ENCODE measurements at regions not wholly inside any gene's neighbourhood (a gene's known extent, or its start where the extent isn't known, plus 50 kb on each side); places are given as distances from the start of the nearest gene placed in this dataset.

DNA sequence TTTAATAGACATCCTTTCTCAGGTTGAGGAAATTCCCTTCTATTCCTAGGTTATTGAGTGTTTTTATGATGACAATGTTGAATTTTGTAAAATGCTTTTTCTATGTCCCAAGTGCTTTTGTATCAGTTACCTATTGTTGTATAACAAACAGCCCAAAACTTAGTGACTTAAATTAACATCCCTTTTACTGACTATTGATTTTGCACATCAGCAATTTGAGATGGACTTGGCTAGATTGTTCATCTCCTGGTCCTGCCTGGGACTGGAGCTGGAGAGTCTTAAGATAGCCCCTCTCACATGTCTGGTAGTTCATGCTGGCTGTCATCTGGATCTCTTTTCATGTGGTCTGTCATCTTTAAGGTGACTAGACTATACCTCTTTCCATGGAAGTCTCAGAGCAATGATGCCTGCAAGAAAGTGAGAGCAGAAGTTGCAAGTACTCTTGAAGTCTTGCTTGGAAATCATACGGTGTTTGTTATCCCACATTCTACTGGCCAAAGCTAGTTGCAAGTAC, 132.6 kb downstream of the RPAP3 start:
- ChIA-PET POLR2A (no interaction called here), CTCF (no interaction called here)
- Histone ChIP-seq H3K27ac (ENCODE audit: low read depth in 1 of 2, low read length in 2 of 2) (no peak overlapping the region), H3K9me3 (ENCODE audit: control insufficient read depth in 1 of 2, insufficient read depth in 1 of 2, low read length in 2 of 2) (no peaks in the 10 kb centered on the region), H3K27me3 (ENCODE audit: control insufficient read depth in 1 of 2, insufficient read depth in 2 of 2, low read length in 2 of 2) (no peaks in the 10 kb centered on the region), H3K36me3 (ENCODE audit: insufficient read depth, low read length) (no peaks in the 10 kb centered on the region), H3K4me3 (ENCODE audit: low read length) (no peak overlapping the region), H3K4me1 (ENCODE audit: insufficient read depth, low read length) (no peaks in the 10 kb centered on the region)
- no peak for DNase-seq
- Mint-ChIP-seq H3K4me1 (ENCODE audit: low read depth) (no peaks in the 10 kb centered on the region), H3K9me3 (no peaks in the 10 kb centered on the region), H3K36me3 (ENCODE audit: low read depth) (no peaks in the 10 kb centered on the region), H3K27me3 (no peaks in the 10 kb centered on the region), H3K4me3 (no peak overlapping the region), H3K27ac (no peak overlapping the region)
- no peak for ATAC-seq (ENCODE audit: poor library complexity)
- intact Hi-C loops (cut with DNase I, micrococcal nuclease), result no loop called here
- TF ChIP-seq, protein P1, sequence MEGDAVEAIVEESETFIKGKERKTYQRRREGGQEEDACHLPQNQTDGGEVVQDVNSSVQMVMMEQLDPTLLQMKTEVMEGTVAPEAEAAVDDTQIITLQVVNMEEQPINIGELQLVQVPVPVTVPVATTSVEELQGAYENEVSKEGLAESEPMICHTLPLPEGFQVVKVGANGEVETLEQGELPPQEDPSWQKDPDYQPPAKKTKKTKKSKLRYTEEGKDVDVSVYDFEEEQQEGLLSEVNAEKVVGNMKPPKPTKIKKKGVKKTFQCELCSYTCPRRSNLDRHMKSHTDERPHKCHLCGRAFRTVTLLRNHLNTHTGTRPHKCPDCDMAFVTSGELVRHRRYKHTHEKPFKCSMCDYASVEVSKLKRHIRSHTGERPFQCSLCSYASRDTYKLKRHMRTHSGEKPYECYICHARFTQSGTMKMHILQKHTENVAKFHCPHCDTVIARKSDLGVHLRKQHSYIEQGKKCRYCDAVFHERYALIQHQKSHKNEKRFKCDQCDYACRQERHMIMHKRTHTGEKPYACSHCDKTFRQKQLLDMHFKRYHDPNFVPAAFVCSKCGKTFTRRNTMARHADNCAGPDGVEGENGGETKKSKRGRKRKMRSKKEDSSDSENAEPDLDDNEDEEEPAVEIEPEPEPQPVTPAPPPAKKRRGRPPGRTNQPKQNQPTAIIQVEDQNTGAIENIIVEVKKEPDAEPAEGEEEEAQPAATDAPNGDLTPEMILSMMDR (IDR thresholded peaks at IDR 0.05), result no peak

DNA sequence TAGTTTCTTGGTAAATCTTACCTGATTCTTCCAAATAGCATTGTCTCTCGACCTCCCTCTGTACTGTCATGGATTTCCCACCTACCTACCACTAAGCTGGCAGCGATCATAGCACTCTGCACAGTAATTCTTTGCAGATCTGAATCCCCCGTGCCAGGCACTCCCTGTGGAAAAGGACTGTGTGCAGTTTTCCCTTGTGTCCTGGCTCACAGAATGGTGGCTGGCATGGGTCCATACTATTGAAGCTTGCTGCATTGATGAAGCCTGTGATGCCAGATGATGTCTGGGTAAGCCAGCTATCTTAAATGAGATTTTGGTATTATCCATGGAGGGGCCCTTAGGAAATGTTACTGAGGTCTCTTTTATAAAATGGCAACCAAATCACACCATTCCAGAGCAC, 135.7 kb downstream of the RPAP3 start:
- intact Hi-C loops (cut with DNase I, micrococcal nuclease), result no loop called here
- TF ChIP-seq, protein P1 (IDR thresholded peaks at IDR 0.05), result no peak

DNA sequence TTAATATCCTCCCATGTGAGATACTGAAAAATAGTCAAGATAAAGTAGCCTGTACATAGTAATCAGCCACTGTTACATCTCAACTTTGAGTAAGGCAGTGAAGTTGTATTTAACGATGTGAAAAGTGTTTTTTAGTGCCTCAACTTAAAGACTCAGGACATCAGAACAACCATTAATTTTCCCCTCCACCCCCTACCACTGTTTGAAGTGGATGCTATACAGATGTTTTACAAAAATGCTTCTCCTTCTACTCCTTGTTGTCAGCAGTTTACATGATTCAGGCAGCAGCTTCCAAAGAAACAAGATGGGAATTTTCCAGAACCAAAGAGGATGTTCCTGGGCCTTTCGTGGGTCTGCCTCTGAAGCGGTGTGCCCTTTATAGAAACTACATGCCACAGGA, 143.6 kb downstream of the RPAP3 start:
- Mint-ChIP-seq H3K27ac (no peak overlapping the region), H3K36me3 (ENCODE audit: low read depth) (no peaks in the 10 kb centered on the region), H3K9me3 (no peaks in the 10 kb centered on the region), H3K4me3 (no peak overlapping the region), H3K27me3 (no peaks in the 10 kb centered on the region), H3K4me1 (ENCODE audit: low read depth) (no peaks in the 10 kb centered on the region)
- H3K36me3 ChIP-seq (ENCODE audit: insufficient read depth, low read length), result no peaks in the 10 kb centered on the region
- CTCF ChIA-PET, result no interaction called here
- H3K27ac ChIP-seq (ENCODE audit: low read depth in 1 of 2, low read length in 2 of 2), result no peak overlapping the region
- no peaks in the 10 kb centered on the region for H3K4me1 ChIP-seq (ENCODE audit: insufficient read depth, low read length)
- no peaks in the 10 kb centered on the region for H3K9me3 ChIP-seq (ENCODE audit: control insufficient read depth in 1 of 2, insufficient read depth in 1 of 2, low read length in 2 of 2)
- POLR2A ChIA-PET, result no interaction called here
- H3K4me3 ChIP-seq (ENCODE audit: low read length), result no peak overlapping the region
- DNase-seq (no peak), ATAC-seq (ENCODE audit: poor library complexity) (no peak)
- intact Hi-C loops (cut with DNase I, micrococcal nuclease), result no loop called here
- no peaks in the 10 kb centered on the region for H3K27me3 ChIP-seq (ENCODE audit: control insufficient read depth in 1 of 2, insufficient read depth in 2 of 2, low read length in 2 of 2)
- TF ChIP-seq, protein P1 (IDR thresholded peaks at IDR 0.05), result no peak

More for the DNA sequence above, 135.7 kb downstream of the RPAP3 start:
- H3K4me1 ChIP-seq (ENCODE audit: insufficient read depth, low read length), result no peaks in the 10 kb centered on the region
- H3K36me3 Mint-ChIP-seq (ENCODE audit: low read depth), result no peaks in the 10 kb centered on the region
- POLR2A ChIA-PET, result no interaction called here
- no peak for DNase-seq
- H3K27me3 Mint-ChIP-seq, result no peaks in the 10 kb centered on the region
- no peak overlapping the region for H3K4me3 ChIP-seq (ENCODE audit: low read length)
- H3K27ac Mint-ChIP-seq, result no peak overlapping the region
- no peak overlapping the region for H3K27ac ChIP-seq (ENCODE audit: low read depth in 1 of 2, low read length in 2 of 2)
- no peaks in the 10 kb centered on the region for H3K36me3 ChIP-seq (ENCODE audit: insufficient read depth, low read length)
- H3K4me1 Mint-ChIP-seq (ENCODE audit: low read depth), result no peaks in the 10 kb centered on the region
- H3K27me3 ChIP-seq (ENCODE audit: control insufficient read depth in 1 of 2, insufficient read depth in 2 of 2, low read length in 2 of 2), result no peaks in the 10 kb centered on the region
- CTCF ChIA-PET, result no interaction called here
- H3K9me3 ChIP-seq (ENCODE audit: control insufficient read depth in 1 of 2, insufficient read depth in 1 of 2, low read length in 2 of 2), result no peaks in the 10 kb centered on the region
- H3K9me3 Mint-ChIP-seq, result no peaks in the 10 kb centered on the region
- no peak overlapping the region for H3K4me3 Mint-ChIP-seq
- ATAC-seq (ENCODE audit: poor library complexity), result no peak
